ENCODE measurements at regions not wholly inside any gene's neighbourhood (a gene's known extent, or its start where the extent isn't known, plus 50 kb on each side); places are given as distances from the start of the nearest gene placed in this dataset.

DNA sequence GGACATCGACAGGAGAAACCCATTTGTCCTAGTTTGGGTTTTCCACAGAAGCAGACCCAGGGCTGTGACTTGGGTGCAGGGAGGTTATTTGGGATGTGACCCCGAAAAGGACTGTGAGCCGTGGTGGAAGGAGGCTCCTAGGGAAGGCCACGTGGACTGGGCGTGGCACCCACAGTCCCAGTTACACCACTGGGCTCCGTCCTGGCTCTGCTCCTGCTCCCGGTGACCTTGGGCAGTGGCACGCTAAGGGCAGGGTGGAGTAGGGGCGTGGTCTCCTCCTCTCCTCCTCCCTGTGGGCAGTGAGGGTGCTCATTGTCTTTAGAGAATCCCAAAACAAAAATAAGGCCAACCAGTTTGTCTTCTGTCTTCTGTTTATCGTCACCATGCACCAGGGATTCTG, 190.1 kb downstream of the GADD45G start:
- no peak for TF ChIP-seq CBX3 (IDR thresholded peaks at IDR 0.05; ENCODE audit: low read depth)
- POLR2A ChIA-PET, result no interaction called here

GRCh38 chr9:89795538-89796195, 190.9 kb downstream of the GADD45G start:
- Histone ChIP-seq H3K4me1 (ENCODE audit: control insufficient read depth in 1 of 2, insufficient read depth in 2 of 2, low read length in 2 of 2) (no peaks in the 10 kb centered on the region), H3K4me3 (replicated peaks in 1 of 2; ENCODE audit: low read depth in 1 of 2, low read length in 2 of 2) (no peak overlapping the region), H2AFZ (ENCODE audit: low read depth, low read length, poor library complexity, severe bottlenecking) (no peak overlapping the region), H3K9me3 (ENCODE audit: control insufficient read depth in 1 of 2, insufficient read depth in 1 of 2, low read depth in 1 of 2, low read length in 2 of 2) (no peaks in the 10 kb centered on the region), H3K79me2 (ENCODE audit: insufficient read depth, low read length) (no peaks in the 10 kb centered on the region), H3K27ac (ENCODE audit: low read depth, low read length) (no peak overlapping the region), H3K36me3 (ENCODE audit: control insufficient read depth in 1 of 2, insufficient read depth in 2 of 2, low read length in 2 of 2) (no peaks in the 10 kb centered on the region), H4K20me1 (ENCODE audit: insufficient read depth) (no peaks in the 10 kb centered on the region), H3K27me3 (ENCODE audit: insufficient read depth, low read length) (0 out of 2 replicates have a peak, but pooled peaks cover 2% of the 10 kb centered on the region), H3K9me2 (ENCODE audit: insufficient read depth) (no peaks in the 10 kb centered on the region), H3K4me2 (ENCODE audit: low read length) (no peak overlapping the region), H3K9ac (ENCODE audit: low read length) (no peak overlapping the region)
- ChIA-PET POLR2A (no interaction called here), CTCF (no interaction called here), RAD21 (ENCODE audit: low non-redundant PET in 1 of 2, low total read pairs in 2 of 2, uncharacterized antibody in 2 of 2, unreplicated experiment in 2 of 2) (no interaction called here)
- ATAC-seq (no peak), DNase-seq (ENCODE audit: low read depth, low spot score) (no peak)
- intact Hi-C loops (cut with micrococcal nuclease), result no loop called here
- BruUV-seq (replicated peaks), result no TSS peak
- TF ChIP-seq CBX3 (IDR thresholded peaks at IDR 0.05; ENCODE audit: low read depth), result no peak
- no peak for TF ChIP-seq EZH2phosphoT487 (IDR thresholded peaks at IDR 0.05; ENCODE audit: borderline replicate concordance)
- TF ChIP-seq, protein P1, sequence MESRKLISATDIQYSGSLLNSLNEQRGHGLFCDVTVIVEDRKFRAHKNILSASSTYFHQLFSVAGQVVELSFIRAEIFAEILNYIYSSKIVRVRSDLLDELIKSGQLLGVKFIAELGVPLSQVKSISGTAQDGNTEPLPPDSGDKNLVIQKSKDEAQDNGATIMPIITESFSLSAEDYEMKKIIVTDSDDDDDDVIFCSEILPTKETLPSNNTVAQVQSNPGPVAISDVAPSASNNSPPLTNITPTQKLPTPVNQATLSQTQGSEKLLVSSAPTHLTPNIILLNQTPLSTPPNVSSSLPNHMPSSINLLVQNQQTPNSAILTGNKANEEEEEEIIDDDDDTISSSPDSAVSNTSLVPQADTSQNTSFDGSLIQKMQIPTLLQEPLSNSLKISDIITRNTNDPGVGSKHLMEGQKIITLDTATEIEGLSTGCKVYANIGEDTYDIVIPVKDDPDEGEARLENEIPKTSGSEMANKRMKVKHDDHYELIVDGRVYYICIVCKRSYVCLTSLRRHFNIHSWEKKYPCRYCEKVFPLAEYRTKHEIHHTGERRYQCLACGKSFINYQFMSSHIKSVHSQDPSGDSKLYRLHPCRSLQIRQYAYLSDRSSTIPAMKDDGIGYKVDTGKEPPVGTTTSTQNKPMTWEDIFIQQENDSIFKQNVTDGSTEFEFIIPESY (IDR thresholded peaks at IDR 0.05; ENCODE audit: extremely low read depth, insufficient replicate concordance, low read length), result no peak
- TF ChIP-seq CTCF (IDR thresholded peaks at IDR 0.05 in 2 of 3, conservative IDR thresholded peaks at IDR 0.05 in 1 of 3; ENCODE audit: borderline replicate concordance in 1 of 3, insufficient read depth in 1 of 3, low read depth in 2 of 3, low read length in 2 of 3), result no peak
- TF ChIP-seq, protein P2, sequence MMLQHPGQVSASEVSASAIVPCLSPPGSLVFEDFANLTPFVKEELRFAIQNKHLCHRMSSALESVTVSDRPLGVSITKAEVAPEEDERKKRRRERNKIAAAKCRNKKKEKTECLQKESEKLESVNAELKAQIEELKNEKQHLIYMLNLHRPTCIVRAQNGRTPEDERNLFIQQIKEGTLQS (IDR thresholded peaks at IDR 0.05), result no peak
- TF ChIP-seq EZH2 (IDR thresholded peaks at IDR 0.05), result no peak
- no peak for TF ChIP-seq CEBPB (IDR thresholded peaks at IDR 0.05; ENCODE audit: low read depth)

More for the DNA sequence above, 190.1 kb downstream of the GADD45G start:
- no peaks in the 10 kb centered on the region for H3K9me3 ChIP-seq (ENCODE audit: control insufficient read depth in 1 of 2, insufficient read depth in 1 of 2, low read depth in 1 of 2, low read length in 2 of 2)
- no peak overlapping the region for H2AFZ ChIP-seq (ENCODE audit: low read depth, low read length, poor library complexity, severe bottlenecking)
- H3K4me3 ChIP-seq (replicated peaks in 1 of 2; ENCODE audit: low read depth in 1 of 2, low read length in 2 of 2), result no peak overlapping the region
- no peaks in the 10 kb centered on the region for H3K79me2 ChIP-seq (ENCODE audit: insufficient read depth, low read length)
- H3K9ac ChIP-seq (ENCODE audit: low read length), result no peak overlapping the region
- H3K36me3 ChIP-seq (ENCODE audit: control insufficient read depth in 1 of 2, insufficient read depth in 2 of 2, low read length in 2 of 2), result no peaks in the 10 kb centered on the region
- no peak overlapping the region for H3K27ac ChIP-seq (ENCODE audit: low read depth, low read length)
- no peaks in the 10 kb centered on the region for H3K9me2 ChIP-seq (ENCODE audit: insufficient read depth)
- peak; percentile 59; the same call in 1 of the 2 replicates for ATAC-seq
- intact Hi-C loops (cut with micrococcal nuclease), result no loop called here
- H3K4me2 ChIP-seq (ENCODE audit: low read length), result 0 out of 2 replicates have a peak overlapping the region, but pooled peaks have one; percentile 3
- ChIA-PET RAD21 (ENCODE audit: low non-redundant PET in 1 of 2, low total read pairs in 2 of 2, uncharacterized antibody in 2 of 2, unreplicated experiment in 2 of 2) (no interaction called here), CTCF (no interaction called here)
- BruUV-seq (replicated peaks), result no TSS peak
- H3K4me1 ChIP-seq (ENCODE audit: control insufficient read depth in 1 of 2, insufficient read depth in 2 of 2, low read length in 2 of 2), result no peaks in the 10 kb centered on the region
- no peak for DNase-seq (ENCODE audit: low read depth, low spot score)
- no peaks in the 10 kb centered on the region for H4K20me1 ChIP-seq (ENCODE audit: insufficient read depth)
- H3K27me3 ChIP-seq (ENCODE audit: insufficient read depth, low read length), result 0 out of 2 replicates have a peak, but pooled peaks cover 1% of the 10 kb centered on the region
